GM03348 (cell line): ENCODE measurements at regions not wholly inside any gene's neighbourhood (a gene's known extent, or its start where the extent isn't known, plus 50 kb on each side); places are given as distances from the start of the nearest gene placed in this dataset.

Source experiments
- DNase-seq: peaks from one replicate; pipeline ENCODE4 v3.0.0; 2012; ENCODE audit warnings: low spot score

DNA sequence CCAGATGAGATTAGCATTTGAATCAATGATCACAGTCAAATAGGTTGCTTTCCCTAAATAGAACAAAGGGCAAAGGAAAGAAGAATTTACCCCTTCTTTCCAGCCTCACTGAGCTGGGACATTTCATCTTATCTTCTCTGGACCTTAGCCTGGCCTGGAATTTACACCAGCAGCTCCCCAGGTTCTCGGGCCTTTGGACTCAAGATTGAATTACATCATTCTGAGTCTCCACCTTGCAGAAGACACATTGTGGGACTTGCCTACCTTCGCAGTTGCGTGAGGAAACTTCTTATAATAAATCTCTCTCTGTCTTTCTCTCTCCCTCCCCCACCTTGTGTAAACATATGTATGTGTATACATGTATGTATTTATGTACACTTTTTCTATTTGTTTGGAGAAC is 732.4 kb downstream of the IPMK start:
- no peak for DNase-seq

DNA sequence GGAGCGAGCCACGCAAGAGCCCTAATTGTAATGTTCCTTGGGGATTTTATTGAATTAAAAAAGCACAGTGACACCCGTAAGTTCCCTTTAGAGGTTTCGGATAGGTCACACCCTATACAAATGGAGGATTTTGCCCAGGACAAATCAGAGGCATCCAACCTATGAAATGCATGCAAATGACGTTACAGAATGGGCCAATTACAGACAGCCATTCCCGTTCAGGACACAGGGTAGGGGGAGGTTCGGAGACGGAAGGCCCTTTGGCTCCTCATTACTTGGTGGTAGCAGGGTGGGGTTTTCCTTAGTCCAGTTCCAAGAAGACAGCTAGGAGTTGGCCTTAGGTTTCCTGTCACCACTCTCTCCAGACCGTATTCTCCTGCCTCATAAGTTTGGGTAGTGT is 754.1 kb downstream of the IPMK start:
- DNase-seq, result no peak

GRCh38 chr10:57507788-57508187 is 759.9 kb downstream of the IPMK start:
- DNase-seq, result no peak

DNA sequence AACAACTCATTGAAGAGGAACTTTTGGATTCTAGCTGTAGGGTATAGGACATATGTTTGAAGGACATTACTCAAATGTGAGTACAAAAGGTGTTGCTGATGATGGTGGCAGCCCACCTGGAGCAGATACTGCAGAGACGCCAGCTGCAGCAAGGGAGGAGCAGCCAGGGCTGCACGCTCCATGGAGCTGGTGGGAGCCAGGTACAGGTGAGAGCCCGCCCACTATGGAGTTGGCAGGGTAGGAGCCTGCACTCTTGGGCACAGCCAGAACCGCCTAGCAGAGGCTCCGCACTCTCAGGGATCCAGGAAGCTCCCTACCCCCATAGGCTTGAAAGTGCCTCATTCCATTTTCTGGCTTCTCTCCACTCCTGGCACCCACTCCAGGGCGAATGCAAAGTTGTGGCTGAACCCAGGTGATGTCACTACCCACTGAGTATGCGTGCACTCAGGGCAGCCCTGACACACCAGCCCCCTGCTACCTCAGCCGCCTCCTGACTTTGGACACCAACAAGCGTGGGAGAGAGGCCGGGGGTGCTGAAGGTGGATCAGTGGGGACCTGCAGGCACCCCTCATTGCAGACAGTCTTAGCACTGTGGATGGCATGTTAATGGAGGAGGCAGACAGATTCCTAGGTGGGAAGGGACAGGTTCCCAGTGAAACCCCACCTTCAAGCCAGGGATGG is 761.1 kb downstream of the IPMK start:
- DNase-seq, result no peak

DNA sequence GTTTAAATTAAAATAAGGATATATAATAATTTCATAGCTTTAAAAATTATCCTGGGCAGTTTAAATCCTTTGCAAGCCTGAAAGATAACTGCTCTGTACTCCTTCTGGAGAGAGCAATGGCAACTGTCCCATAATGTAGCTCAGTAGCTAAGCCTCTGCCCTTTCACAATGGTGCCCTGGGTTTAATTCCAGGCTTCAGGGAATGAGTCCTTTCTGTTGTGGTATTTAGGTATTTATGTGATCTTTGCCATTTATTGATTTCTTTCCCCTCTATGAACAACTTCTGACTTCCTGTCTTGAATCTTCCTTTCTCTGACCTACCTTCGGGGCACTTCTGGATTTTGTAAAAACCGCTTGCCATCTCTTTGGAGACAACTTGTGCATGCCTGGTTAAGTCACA is 773.2 kb downstream of the IPMK start:
- DNase-seq, result no peak

- DNase-seq, result no peak
Measured at GRCh38 chr10:57482259-57482658, 785.4 kb downstream of the IPMK start.

DNA sequence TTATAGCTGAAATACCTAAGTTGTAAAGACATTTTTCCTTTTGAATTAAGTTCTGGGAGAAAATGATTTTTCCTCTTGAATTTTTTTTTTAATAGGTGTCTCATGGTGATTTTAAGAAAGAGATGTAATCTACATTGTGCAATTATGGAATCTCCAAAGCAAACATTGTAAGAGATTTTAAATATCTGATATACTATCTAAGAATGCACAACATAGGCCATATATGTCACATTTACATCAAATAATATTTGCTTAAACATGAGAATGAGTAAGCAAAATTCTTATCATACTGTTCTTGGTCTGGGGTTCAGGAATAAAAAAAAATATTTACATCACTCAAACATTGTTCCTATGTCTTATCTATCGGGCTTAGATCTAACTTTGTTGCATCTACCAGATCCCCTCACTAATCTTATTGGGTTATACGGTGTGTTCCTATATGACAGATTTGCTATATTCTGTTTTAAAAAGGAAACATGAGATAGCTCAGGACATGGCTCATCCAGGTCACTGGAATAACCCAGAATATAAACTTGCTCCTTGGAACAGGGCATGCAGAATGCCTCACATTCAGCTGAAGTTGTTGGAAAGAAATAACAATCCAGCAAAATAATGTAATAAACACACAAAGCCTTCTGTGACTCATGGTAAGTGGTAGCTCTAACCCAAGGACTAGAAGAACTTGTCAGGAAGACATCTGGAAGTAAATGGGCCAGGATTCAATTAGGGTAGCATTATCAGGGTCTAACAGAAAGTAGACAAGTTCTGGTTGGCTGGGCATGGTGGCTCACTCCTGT is 794.7 kb downstream of the IPMK start:
- DNase-seq, result no peak

DNA sequence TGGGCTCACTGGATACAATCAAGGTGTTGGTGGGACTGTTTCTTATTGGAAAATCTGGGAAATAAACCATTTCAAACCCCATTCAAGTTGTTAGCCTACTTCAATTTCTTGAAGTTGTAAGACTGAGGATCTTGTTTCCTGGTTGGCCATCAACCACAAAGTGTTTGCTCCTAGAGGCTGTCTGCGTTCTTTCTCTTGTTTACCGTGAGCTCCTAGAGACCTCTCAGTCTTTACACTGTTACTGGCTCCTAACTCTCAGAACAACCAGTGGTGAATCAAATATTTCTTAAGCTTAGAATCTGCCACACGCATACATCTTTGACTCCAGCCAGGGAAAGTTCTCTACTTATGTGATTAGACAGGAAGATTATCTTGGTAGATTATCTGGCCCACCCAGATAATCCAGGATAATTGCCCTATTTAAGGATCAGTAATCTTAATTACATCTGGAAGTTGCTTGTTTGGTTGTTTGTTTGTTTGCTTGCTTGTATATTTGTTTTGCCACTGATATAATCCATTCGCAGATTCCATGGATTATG is 798.7 kb downstream of the IPMK start:
- no peak for DNase-seq

GRCh38 chr10:57465155-57465554 is 802.5 kb downstream of the IPMK start:
- DNase-seq, result no peak

- DNase-seq, result no peak
Measured at GRCh38 chr10:57460540-57460939, 807.2 kb downstream of the IPMK start.

DNA sequence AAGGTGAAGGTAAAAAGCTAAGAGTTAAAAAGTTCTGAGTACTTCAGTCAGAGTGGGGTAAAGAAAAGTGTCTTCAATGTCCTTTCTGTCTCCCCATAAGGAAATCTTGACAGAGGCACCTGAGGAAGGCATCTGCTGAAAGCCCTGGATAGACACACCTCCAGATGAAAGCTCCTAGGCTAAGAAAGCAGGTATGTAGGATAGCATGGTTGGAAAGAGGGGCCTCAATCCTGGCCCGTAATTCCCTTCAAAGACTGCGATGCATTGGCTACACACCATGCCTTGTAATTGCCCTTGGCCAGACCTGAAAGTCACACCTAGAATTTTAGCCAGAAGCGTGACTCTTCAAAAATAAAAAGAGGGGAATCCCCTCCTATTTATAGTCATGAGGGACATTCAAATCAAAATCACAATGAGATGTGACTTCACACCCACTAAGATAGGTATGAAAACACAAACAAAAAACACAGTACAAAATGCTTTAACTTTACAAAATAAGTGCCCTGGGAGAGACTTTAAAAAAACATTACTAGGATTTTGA is 809.7 kb downstream of the IPMK start:
- DNase-seq, result no peak

- no peak for DNase-seq
Measured at GRCh38 chr10:57430376-57430775, 837.3 kb downstream of the IPMK start.

DNA sequence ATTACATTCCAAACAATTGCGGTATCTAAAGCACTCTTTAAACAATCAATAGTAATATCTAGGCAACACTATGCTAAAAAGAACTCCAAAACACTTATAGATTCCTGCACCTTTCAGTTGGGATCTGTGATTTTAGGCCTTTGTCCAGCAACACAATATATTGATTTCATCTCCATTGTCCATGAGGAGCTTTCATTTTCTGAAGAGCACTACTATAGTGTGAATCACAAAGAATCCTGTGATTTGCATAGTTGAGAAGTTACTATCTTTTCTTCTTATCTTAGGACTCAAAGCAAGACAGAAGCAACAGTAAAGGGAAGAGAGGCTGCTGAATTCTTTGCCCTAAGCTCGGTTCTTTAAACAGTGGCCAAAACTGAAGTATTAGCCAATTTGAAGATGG is 846.8 kb downstream of the IPMK start:
- no peak for DNase-seq

DNA sequence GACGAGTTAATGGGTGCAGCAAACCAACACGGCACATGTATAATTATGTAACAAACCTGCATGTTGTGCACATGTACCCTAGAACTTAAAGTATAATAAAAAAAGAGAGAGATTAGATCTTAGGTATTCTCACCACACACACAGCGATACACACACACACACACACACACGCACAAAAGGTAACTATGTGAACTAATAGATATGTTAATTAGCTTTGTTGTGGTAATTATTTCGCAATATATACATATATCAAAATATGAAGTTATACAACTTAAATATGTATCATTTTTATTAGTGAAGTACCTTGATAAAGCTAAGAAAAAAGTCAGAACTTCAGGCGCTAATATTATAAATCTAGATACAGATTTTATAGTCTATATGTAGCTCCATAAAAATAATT is 849.2 kb downstream of the IPMK start:
- no peak for DNase-seq

- DNase-seq, result no peak
Measured at GRCh38 chr10:57395923-57396322, 871.8 kb downstream of the IPMK start.

DNA sequence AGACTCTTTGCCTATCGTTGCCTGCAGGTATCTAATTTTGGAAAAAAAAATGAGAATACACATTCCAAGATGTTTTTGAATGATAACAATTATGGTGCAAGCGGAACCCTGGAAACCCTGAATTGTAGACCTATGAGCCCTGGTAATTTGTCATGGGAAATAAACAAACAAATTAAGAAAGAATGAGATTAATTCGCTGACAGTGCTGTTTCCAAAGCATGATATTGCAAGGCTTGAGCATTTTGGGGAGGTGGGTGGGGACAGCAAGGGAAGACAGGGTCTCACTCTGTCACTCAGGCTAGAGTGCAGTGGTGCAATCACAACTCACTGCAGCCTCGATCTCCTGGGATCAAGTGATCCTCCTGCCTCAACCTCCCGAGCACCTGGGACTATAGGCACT is 900.3 kb downstream of the IPMK start:
- DNase-seq, result no peak

GRCh38 chr10:57362811-57363210 is 904.9 kb downstream of the IPMK start:
- no peak for DNase-seq

- DNase-seq, result no peak
Measured at GRCh38 chr10:57353403-57354003, 914.2 kb downstream of the IPMK start.

GRCh38 chr10:57351076-57351475 is 916.6 kb downstream of the IPMK start:
- DNase-seq, result no peak

DNA sequence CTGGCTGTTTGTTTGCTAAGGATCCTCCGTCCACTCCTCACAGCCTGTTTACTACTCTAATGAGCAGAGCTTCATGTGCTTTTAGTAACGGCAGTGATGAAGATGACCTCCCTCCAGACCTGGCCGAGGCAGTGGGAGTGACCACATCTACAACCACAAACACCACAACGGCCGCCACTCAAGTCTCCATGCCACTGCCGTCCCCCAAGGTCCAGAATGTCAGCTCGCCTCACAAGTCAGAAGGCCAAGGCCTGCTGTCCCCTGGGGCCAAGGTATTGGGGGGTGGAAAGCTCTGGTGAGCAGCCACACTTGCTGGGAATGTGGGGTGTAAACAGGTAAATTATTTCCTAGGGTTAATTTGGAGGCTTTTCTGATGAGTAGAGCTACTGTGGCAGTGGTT is 926.4 kb downstream of the IPMK start:
- DNase-seq, result no peak

DNA sequence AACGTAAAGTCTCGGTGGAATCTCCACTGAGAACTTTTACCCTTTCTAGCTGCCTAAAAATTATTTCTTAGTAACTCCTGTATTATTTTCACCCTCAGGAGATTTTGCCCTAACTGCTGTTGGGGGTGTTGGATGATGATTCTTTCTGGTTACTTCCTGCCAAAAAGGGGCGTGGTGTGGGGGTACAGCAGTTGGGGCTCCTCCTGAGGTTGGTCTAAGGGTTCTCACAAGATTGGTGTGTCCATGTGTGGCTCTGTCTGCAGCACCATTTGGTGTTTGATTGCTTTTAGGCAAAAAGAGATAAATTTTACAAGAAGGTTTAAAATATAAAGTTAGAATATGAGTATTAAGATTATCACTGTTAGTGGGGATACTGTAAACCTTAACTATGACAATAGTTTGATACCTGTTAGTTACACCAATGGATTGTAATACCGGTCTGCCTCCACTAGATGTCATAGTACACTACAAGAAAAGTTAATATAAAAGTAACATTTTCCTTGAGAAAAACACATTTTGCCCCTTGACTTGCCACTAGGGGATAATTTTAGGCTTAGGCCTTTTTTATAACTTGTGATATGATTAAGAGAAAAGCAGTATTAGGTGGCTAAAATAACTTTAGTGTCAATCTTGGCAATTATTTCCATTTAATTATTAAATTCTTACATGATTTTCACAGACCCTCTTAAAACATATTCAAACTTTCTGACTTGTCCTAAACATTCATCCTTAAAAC is 928.7 kb downstream of the IPMK start:
- peak; percentile 60 for DNase-seq

DNA sequence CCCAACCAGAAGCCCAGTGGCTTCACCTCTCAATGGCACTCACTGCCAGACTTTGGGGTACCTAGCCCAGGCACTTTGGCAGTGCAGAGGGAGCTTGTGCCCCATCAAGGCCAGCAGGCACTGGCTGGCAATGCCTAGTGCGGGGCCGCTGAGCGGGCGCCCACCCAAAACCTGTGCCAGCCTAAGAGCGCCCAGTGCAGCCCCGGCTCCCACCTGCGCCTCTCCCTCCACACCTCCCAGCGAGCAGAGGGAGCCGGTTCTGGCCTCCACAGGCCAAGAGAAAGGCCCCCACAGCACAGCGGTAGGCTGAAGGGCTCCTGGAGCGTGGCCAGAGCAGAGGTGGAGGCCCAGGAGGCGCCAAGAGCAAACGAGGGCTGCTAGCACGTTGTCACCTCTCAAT is 930.8 kb downstream of the IPMK start:
- no peak for DNase-seq
